ENCODE measurements at regions not wholly inside any gene's neighbourhood (a gene's known extent, or its start where the extent isn't known, plus 50 kb on each side); places are given as distances from the start of the nearest gene placed in this dataset.

DNA sequence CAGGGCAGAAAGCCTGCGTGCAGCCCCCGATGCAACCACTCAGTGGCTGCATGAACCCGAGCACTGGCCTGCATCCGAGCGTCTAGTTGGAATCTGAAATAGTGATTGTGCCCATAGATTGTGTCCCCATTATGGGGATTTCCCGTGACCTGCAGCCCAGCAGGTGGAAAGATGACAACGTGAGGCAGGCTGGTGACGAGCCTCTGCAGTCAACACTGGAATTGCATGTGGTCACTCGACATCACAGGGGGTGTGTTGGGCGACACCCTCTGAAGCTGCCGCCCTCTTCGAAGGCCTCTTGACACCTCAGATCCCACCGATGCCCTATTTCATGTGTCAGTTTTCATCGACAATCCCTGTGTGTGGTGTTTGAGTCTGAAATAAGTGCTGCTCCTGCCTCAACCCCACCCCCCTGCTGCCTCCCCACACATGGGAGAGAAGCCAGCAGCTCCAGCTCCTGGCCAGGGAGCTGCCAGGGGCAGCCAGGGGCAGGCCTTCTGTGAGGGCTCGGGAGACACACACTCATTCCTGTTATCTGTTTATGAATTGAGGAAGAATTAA, 172.0 kb upstream of the B3GAT1 start:
- DNase-seq = no peak

- DNase-seq = no peak
Observed at GRCh38 chr11:134583397-134583990, 171.5 kb upstream of the B3GAT1 start.

DNA sequence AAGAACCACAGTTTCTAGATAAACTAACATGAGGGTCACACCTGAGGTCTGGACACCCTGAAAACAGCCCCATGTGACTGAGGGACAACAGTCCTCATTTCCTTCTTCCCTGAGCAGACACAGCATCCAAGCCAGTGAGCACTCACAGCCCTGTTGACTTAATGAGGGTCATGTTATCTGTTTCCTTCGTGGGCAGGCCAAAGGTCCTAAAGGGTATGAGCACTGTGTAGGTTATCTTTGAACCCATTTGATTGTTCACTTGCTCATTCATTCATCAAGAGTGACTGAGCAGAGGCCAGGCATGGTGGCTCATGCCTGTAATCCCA, 170.7 kb upstream of the B3GAT1 start:
- DNase-seq = no peak

DNA sequence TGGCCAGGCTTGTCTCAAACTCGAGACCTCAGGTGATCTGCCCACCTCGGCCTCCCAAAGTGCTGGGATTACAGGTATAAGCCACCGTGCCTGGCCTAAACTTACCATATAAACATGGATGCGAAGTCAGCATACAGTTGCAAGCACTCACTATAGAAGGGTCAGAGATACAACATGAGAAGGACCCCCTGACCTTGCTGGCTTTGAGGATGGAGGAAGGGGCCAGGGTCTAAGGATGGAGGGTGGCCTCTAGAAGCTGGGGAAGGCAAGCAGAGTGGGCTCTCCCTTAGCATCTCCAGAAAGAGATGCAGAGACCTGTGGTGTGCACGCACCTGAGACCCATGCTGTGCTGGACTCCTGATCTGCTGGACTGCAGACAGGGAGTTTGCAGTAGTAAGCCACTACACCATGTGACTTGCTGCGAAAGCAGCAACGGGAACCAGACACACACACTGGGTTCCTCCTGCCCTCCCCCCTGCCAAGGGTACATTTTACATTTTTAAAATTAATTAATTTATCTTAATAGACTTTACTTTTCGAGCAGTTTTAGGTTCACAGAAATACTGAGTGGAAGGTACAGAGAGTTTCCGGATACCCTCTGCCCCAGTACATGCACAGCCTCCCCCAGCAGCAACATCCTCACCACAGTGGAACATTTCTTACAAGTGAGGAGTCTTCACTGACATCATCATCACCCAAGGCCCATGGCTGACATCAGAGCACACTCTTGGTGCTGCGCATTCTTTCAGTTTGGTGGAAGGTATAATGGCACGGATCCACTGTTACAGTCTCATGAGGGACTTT, 170.1 kb upstream of the B3GAT1 start:
- DNase-seq = no peak

GRCh38 chr11:134581121-134581626, 169.1 kb upstream of the B3GAT1 start:
- no peak for DNase-seq

- no peak for DNase-seq
Observed at GRCh38 chr11:134580610-134580975, 168.6 kb upstream of the B3GAT1 start.

DNA sequence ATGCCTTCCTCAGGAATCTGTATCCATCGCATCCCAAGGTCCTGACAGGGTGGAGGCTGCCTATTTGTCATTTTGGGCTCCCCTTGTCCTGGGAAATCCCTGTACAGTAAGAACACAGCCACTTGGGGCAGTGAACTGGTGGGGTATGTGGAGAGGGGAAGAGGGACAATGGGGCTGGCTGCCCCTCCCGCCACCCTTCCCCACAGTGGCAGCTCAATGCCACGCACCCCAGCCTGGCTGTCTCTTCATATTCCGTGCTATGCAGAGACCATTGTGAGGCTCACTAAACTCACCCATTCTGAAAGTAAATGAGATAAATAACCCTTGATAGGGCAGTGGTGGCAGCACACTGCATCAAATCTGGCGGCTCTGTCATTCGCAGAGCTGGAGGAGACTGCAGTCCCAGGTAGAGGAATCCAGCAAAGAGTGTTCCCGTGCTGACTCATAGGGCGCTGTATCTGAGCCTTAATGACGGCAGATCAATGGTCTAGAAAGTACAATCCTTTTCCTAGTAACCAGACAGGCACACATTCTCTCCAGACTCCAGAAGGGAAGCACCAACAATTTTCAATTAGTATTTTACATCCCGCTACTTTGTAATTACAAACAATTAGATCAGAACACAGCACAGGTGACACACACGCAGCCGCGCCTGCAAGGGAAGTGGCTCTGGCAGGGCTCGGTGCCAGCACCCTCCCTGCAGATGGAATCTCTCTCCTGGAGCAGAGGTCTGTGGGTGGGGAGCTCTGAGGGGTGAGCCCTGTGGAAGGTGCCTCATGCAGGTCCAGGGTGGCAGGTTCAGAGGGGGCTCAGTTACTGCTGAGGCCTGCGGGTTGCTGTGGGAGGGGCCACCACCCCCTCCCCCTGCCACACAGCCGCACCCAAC, 167.9 kb upstream of the B3GAT1 start:
- DNase-seq = no peak

- DNase-seq = no peak
Observed at GRCh38 chr11:134578807-134579723, 167.0 kb upstream of the B3GAT1 start.

DNA sequence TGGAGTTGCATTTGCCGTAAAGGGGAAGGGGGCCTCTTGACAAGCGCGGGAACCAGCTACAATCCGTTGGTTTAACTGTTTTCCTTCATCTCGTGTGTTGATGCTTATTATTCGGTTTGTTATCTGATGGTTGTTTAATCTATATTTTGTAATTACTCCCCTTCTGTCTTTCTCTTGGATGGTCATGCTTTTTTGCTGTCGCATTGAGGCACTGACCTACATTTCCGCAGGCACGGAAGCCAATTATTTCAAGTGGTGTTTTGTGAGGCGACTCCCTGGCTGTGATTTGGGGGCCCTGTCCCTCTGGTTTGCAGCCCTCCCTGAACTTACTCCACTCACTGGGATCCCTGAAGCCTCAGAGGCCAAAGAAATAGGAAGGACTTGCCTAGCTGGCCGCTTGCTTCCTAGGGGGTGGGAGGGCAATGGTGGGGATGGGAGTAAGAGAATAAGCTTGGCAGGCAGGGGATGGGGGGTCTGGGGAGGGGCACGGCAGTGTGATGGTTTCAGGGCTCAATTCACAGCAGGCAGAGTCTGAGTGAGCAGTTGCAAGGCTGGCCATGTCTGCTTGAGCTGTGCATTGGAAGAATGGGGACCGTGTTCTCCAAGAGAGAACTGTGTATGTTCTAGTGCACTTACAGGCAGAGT, 165.8 kb upstream of the B3GAT1 start:
- no peak for DNase-seq

- no peak for DNase-seq
Observed at GRCh38 chr11:134576721-134577171, 164.7 kb upstream of the B3GAT1 start.

DNA sequence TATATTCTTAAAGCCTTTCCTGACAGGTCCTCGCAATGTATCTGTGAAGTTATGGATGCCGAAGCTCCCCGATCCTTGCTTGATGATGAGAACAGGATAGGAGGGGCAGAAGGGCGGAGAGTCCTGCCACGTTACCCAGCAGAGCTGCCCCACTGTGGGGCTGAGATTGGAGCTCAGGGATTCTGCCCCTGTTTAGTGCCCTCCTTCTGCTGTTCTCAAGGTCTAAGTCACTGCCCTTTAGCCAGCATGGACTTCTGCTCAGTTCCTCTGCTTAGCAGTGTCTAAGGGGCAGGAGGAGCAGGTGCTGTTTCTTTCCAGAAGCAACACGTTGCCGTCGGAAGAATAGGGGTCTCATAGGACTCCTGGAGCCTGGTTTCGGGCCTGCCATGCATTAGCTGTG, 164.2 kb upstream of the B3GAT1 start:
- DNase-seq = no peak

- no peak for DNase-seq
Observed at GRCh38 chr11:134575504-134576230, 163.6 kb upstream of the B3GAT1 start.

GRCh38 chr11:134574947-134575346, 162.9 kb upstream of the B3GAT1 start:
- no peak for DNase-seq

DNA sequence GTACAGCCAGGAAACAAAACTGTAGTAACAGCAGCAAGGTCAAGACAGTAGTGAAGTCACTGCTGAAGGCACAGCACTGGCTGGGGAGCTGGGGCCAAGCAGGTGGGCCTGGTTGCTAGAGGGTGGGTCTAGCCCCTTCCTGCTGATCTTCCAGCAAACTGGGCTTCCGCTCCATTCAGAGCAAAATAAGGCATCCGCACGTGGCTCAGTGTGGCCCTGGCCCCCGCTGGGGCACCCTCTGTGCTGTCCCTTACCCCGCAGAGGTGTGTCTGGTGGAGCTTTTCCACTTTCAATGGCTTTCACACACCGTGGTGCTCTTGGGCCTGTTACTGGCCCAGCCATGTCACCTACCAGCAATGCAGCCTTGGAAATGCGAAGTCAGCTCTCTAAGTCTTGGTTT, 162.4 kb upstream of the B3GAT1 start:
- DNase-seq = no peak

DNA sequence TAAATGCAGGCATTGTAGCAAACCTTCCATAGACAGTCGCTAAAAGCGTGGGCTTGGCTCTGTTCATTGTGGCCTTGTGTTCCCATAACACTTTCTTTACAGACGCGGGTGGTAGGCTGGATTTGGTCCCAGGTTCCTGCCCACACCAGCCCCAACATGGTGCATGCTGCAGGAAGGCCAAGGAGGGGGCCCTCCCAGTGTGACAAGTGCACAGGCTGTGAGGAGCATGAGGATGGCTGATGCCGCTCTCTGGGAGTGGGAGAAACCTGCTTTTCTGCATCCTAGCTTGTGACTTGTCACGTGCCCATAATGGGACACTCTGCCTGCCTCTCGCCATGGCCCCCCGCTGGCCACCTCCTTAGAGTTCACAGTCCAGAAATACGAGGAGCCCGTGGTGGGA, 161.8 kb upstream of the B3GAT1 start:
- DNase-seq = no peak

DNA sequence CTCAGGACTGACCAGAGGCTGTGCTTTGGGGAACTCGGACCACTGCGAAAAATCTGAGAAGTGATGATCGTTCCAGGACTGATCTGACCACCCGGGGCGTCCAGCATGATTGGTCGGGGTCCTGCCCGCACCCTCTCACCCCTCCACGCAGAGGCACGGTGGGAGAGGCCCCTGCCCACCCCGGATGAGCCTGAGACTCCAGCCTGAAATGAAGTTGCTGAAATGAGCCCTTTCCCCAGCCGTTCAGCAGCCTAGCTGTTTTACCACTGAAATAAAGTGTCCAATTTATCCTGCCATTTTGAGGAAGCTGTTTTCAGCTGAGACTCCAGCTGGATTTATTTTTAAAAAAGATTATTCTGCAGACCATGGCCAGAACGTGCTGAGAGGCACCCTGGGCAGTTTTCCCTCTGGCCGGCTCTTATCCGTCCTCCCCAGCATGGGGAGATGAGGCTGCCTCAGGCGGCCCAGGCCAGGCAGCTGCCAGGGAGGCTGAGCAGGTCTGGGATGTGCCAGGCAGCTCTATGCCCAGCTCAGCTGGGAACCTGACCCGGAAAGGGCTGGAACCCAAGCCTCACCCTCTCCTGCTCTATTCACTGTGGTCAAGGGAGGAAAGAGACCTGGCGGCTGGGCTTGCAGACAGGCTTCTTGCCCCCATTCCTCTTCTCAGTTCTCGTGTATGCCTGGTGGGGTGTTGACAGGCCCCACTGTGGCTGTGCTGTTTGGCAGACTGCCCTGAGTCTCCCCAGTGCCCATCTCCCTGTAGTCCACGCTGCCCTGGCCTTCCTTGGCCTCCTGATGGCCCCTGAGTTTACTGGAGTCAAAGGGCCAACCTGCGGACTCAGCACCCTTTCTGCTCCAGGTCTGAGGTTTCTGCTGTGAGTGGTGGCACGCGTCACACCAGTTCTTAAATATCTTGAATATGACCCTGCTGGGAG, 161.0 kb upstream of the B3GAT1 start:
- DNase-seq = no peak

GRCh38 chr11:134571301-134571700, 159.3 kb upstream of the B3GAT1 start:
- DNase-seq = no peak

GRCh38 chr11:134569195-134569594, 157.2 kb upstream of the B3GAT1 start:
- DNase-seq = no peak

GRCh38 chr11:134566311-134566710, 154.3 kb upstream of the B3GAT1 start:
- no peak for DNase-seq

All from CD4-positive, alpha-beta T cell treated with Interleukin-17A for 4 hours (primary cell).